Ramos (cell line): ENCODE measurements at regions not wholly inside any gene's neighbourhood (a gene's known extent, or its start where the extent isn't known, plus 50 kb on each side); places are given as distances from the start of the nearest gene placed in this dataset.
"Not testable (repeated sequence)": the region's sequence is repeated elsewhere in the genome, so short reads cannot be mapped to it uniquely, and the experiment has no call there.

ENCODE experiments used
- in situ Hi-C: fragments of 300-500 bp; cut with MboI; formaldehyde crosslinking; loops from one replicate; pipeline ENCODE4 v1.14.3; 2022; ENCODE audit warnings: low sequenced_read_pairs; ENCODE audit not compliant: unreplicated experiment

GRCh38 chr4:112766422-112766821, 129.5 kb downstream of the LARP7 start:
- in situ Hi-C loops = loop anchor here (25.0 kb wide), 1 partner anchor 171 kb away; no protein-coding TSS in a partner anchor

- in situ Hi-C loops = loop anchor here (25.0 kb wide), 1 partner anchor 170 kb away; no protein-coding TSS in a partner anchor
Measured at GRCh38 chr4:112767386-112767785, 130.4 kb downstream of the LARP7 start.

GRCh38 chr4:112770114-112770513, 133.2 kb downstream of the LARP7 start:
- in situ Hi-C loops = loop anchor here (25.0 kb wide), 1 partner anchor 167 kb away; no protein-coding TSS in a partner anchor

GRCh38 chr4:112775801-112776200, 138.9 kb downstream of the LARP7 start:
- in situ Hi-C loops = no loop called here

GRCh38 chr4:112776535-112776934, 139.6 kb downstream of the LARP7 start:
- in situ Hi-C loops = no loop called here

GRCh38 chr4:112778520-112778919, 141.6 kb downstream of the LARP7 start:
- in situ Hi-C loops = no loop called here

GRCh38 chr4:112793033-112793432, 156.1 kb downstream of the LARP7 start:
- in situ Hi-C loops = no loop called here

GRCh38 chr4:112800001-112800400, 163.1 kb downstream of the LARP7 start:
- in situ Hi-C loops = no loop called here

- in situ Hi-C loops = no loop called here
Measured at GRCh38 chr4:112801341-112801740, 164.4 kb downstream of the LARP7 start.

GRCh38 chr4:112802780-112803179, 165.8 kb downstream of the LARP7 start:
- in situ Hi-C loops = no loop called here

- in situ Hi-C loops = no loop called here
Measured at GRCh38 chr4:112807083-112807482, 170.1 kb downstream of the LARP7 start.

- in situ Hi-C loops = no loop called here
Measured at GRCh38 chr4:112808001-112808400, 171.1 kb downstream of the LARP7 start.

GRCh38 chr4:112813790-112814189, 176.8 kb downstream of the LARP7 start:
- in situ Hi-C loops = no loop called here

GRCh38 chr4:112817933-112818593, 181.1 kb downstream of the LARP7 start:
- in situ Hi-C loops = no loop called here

- in situ Hi-C loops = no loop called here
Measured at GRCh38 chr4:112818594-112818965, 181.6 kb downstream of the LARP7 start.

GRCh38 chr4:112819729-112820128, 182.8 kb downstream of the LARP7 start:
- in situ Hi-C loops = no loop called here

GRCh38 chr4:112823156-112823555, 186.2 kb downstream of the LARP7 start:
- in situ Hi-C loops = no loop called here

GRCh38 chr4:112823606-112824005, 186.7 kb downstream of the LARP7 start:
- in situ Hi-C loops = no loop called here

GRCh38 chr4:112830753-112831386, 193.9 kb downstream of the LARP7 start:
- in situ Hi-C loops = no loop called here

- in situ Hi-C loops = no loop called here
Measured at GRCh38 chr4:112832493-112832892, 195.6 kb downstream of the LARP7 start.

- in situ Hi-C loops = no loop called here
Measured at GRCh38 chr4:112836895-112837294, 200.0 kb downstream of the LARP7 start.

GRCh38 chr4:112838015-112838414, 201.1 kb downstream of the LARP7 start:
- in situ Hi-C loops = not testable (repeated sequence)
